T-helper 1 cell (primary cell): ENCODE measurements at regions not wholly inside any gene's neighbourhood (a gene's known extent, or its start where the extent isn't known, plus 50 kb on each side); places are given as distances from the start of the nearest gene placed in this dataset.
"Not testable (repeated sequence)": the region's sequence is repeated elsewhere in the genome, so short reads cannot be mapped to it uniquely, and the experiment has no call there.

ENCODE experiments used
- DNase-seq, 5 donors: peaks; one replicate each; pipeline ENCODE4 v3.0.0-alpha.2; 2012 to 2020

- DNase-seq, result no peak
Observed at GRCh38 chr15:31179693-31180092, 78.2 kb upstream of the TRPM1 start.

GRCh38 chr15:31193291-31193690, 91.8 kb upstream of the TRPM1 start:
- no peak for DNase-seq

GRCh38 chr15:31195871-31196270, 94.3 kb upstream of the TRPM1 start:
- no peak for DNase-seq

GRCh38 chr15:31197497-31198414, 96.2 kb upstream of the TRPM1 start:
- peak in 3 of 5 donors; percentile 28 to 48 (median 30) for DNase-seq

- peak; percentile 37 to 69 (median 58) for DNase-seq
Observed at GRCh38 chr15:31200735-31201151, 99.2 kb upstream of the TRPM1 start.

- DNase-seq, result no peak
Observed at GRCh38 chr15:31202953-31203352, 101.4 kb upstream of the TRPM1 start.

- DNase-seq, result no peak
Observed at GRCh38 chr15:31203999-31204398, 102.5 kb upstream of the TRPM1 start.

GRCh38 chr15:31206386-31207181, 105.1 kb upstream of the TRPM1 start:
- no peak for DNase-seq

GRCh38 chr15:31207246-31207645, 105.7 kb upstream of the TRPM1 start:
- peak in 2 of 5 donors; percentile 34 to 45 for DNase-seq

GRCh38 chr15:31207861-31208260, 106.3 kb upstream of the TRPM1 start:
- DNase-seq, result not testable (repeated sequence)

GRCh38 chr15:31208817-31209216, 107.3 kb upstream of the TRPM1 start:
- DNase-seq, result no peak

- no peak for DNase-seq
Observed at GRCh38 chr15:31211353-31211752, 109.8 kb upstream of the TRPM1 start.

- DNase-seq, result no peak
Observed at GRCh38 chr15:31212326-31213080, 111.0 kb upstream of the TRPM1 start.

- no peak for DNase-seq
Observed at GRCh38 chr15:31214158-31214863, 112.3 kb upstream of the KLF13 start.

GRCh38 chr15:31214864-31215489, 111.7 kb upstream of the KLF13 start:
- DNase-seq, result peak in 1 of 5 donors; percentile 16

- peak; percentile 50 to 86 (median 67) for DNase-seq
Observed at GRCh38 chr15:31215490-31216214, 111.0 kb upstream of the KLF13 start.

GRCh38 chr15:31216215-31216911, 110.3 kb upstream of the KLF13 start:
- DNase-seq, result peak; percentile 30 to 85 (median 43)

GRCh38 chr15:31217067-31217466, 109.6 kb upstream of the KLF13 start:
- DNase-seq, result no peak

- DNase-seq, result no peak
Observed at GRCh38 chr15:31217566-31218270, 108.9 kb upstream of the KLF13 start.

GRCh38 chr15:31219221-31219620, 107.4 kb upstream of the KLF13 start:
- no peak for DNase-seq
